Inflammatory macrophage treated with lipopolysaccharide for 1 hour (primary cell): ENCODE measurements at regions not wholly inside any gene's neighbourhood (a gene's known extent, or its start where the extent isn't known, plus 50 kb on each side); places are given as distances from the start of the nearest gene placed in this dataset.

Experiments used
- DNase-seq, 2 donors: peaks; one replicate each; pipeline ENCODE4 v3.0.0-alpha.2; 2020 to 2022

DNA sequence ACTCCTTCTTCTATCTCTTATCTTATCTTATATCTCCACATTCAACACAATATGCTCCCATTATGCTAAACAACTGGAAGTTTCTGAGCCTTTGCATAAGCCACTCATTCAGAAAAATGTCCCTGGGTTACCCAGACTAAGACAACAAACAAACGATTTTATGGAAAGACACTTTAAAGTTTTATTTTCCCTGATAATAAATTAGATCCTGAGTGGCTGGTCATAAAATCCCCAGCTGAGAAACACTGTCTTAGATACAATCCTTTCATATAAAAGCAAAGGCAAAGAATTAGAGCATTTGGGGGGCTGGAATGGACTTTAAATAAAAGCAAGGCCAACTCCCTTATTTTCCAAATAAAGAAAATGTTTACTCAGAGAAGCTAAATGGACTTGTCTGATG, 322.3 kb downstream of the GBE1 start:
- no peak for DNase-seq

- no peak for DNase-seq
Measured at GRCh38 chr3:81437683-81438082, 323.8 kb downstream of the GBE1 start.

- no peak for DNase-seq
Measured at GRCh38 chr3:81436182-81436581, 325.3 kb downstream of the GBE1 start.

- DNase-seq, result no peak
Measured at GRCh38 chr3:81435050-81435449, 326.4 kb downstream of the GBE1 start.

GRCh38 chr3:81434161-81434560, 327.3 kb downstream of the GBE1 start:
- DNase-seq, result no peak

- DNase-seq, result no peak
Measured at GRCh38 chr3:81433675-81434074, 327.8 kb downstream of the GBE1 start.

- no peak for DNase-seq
Measured at GRCh38 chr3:81432456-81432855, 329.0 kb downstream of the GBE1 start.

GRCh38 chr3:81426826-81427577, 334.4 kb downstream of the GBE1 start:
- no peak for DNase-seq

DNA sequence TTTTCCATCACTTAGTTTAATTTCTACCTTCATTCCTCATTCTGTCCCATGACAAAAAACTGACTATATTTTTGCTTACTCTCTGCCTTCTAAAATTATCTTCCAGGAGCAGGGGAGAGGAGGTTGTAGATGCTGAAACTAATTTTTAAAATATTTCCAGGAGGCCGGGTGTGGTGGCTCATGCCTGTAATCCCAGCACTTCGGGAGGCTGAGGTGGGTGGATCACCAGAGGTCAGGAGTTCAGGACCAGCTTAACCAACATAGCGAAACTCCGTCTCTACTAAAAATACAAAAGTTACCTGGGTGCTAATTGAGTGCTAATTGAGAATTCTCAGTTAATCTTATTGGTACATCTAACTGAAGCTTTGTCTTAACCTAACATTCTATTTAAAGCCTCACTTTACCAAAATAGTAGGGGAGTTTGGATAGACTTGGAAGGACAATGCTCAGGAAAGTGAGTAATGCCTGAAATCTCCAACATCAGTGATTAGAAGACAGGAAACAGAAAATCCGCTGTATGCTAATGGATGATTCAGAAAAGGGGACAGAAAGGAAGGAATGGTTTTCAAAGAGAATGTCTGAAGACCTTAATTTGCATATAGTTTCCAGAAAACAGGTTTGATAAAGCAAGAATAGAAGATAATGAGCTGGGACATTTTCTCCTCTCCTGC, 336.1 kb downstream of the GBE1 start:
- no peak for DNase-seq

DNA sequence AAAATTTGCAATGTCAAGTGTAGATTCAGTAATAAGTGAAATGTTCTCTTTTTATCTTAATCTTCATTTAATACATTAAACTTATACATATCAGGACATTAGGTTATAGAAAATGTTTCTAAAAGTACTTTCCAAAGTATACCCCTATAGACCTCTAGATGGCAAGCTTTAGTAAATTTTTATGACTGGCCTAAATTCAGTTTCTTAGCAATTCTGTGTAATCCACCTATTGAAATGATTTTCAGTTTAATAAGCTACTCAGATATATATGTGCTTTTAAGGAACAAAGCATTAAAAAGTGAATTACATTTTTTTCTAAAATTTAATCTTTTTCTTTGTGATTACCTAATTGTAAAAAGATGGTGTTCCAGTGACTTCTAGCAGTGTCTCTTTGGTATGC, 342.2 kb downstream of the GBE1 start:
- peak in 1 of 2 donors; percentile 17 for DNase-seq

DNA sequence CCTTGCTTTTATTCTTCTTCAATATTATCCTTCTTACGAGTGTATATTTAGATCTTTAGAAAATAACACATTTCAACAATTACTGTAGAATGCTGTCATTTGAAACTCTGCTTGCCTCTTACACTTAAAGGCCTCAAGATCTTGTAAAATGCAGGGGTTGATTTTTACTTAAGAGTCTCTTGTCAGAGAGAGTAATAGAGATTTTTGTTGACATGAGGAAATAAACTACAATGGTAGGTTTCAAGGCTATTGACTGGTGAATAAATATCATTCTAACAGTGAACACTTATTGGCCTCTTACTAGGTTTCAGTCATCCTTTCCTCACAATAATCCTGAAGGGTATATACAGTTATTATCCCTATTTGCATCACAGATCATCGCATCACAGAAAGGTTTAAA, 344.6 kb downstream of the GBE1 start:
- DNase-seq, result no peak

- DNase-seq, result no peak
Measured at GRCh38 chr3:81406318-81406717, 355.1 kb downstream of the GBE1 start.

DNA sequence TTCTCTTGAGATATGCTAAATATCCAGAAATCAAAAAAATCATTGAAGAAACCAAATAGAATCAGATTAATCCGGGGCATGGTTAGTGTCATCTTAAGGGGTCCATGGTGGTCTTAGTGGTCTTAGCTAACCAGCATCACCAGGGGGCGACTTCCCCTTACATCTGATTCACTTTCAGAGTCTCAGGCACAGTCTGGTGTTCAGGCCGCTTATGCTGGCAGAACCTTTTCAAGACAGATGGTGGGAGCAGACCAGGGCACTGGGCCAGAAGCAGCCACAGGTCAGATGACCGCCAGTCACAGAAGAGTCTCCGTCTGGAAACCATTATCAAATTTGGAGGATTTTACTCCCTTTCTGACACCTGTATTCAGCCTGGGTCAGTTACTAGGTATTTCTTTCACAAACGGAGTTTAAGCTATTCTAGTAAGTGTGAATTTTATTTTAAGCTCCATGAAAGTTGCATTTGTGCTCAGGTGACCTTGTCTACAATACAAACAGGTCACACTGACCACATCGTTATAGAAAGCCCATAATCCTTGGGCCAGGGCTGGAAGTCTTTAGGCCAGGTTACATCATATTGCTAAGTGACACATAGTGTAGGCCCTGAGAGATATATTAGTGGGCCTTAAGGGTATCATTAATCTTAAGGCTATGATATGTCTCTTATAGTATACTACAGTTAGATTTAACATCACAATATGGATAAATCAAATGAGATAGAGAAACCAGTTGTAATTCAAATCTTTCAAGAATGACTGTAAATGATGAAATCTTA, 365.5 kb downstream of the GBE1 start:
- no peak for DNase-seq

DNA sequence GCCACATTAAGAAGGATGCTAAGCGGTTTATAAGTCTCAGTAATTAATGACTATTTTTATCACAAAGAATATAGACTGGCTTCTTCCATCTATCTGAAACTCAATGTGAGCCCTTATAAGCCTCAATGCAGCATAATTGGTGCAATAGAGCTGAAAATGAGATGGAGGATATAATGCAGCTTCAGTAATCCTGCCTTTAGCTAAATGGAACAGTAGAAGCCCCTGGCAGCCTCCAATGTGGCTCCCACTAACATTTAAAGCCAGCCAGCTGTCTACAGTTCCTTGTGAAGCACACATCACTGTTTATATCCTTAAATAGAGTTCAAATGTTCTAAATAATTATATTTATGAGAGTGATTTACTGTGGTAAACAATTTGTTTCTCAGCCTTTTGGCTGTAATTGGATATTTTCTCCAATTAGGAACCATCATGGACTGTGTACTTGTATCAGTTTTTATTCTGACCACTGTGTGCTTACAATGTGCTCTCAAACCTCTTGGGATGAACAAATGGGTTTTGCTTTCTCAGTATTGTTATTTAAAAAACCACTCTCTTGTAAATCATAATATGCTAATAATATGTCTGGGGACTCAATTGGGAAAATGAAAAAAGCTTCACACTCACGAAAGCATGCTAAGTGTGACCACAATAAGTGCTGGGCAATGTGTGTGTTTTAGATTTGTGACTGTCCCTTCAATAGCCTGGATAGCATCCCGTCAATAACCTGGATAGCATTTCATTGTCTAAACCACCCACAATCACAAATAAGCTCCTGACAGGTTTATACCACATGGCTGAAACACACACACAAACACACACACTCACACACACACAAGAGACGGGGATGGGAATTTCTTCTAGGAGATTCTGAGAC, 366.6 kb downstream of the GBE1 start:
- no peak for DNase-seq

DNA sequence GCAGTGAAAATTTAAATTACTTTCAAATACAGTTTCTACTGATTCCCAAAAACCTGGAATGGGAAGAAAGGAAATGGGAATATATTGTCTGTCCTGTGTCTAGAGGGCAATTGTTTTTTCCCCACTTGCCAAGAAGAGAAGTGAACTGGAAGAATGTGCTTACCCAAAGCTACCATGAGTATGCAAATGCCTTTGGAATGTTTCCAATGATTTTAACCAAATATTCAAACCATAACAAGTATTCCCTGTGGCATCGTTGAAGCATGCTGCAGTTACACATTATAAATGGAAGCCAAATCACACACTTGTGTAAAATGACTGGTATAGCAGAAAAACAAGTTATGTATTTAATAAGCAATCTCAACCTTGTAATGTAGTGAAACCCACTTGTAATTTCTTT, 368.2 kb downstream of the GBE1 start:
- DNase-seq, result no peak

DNA sequence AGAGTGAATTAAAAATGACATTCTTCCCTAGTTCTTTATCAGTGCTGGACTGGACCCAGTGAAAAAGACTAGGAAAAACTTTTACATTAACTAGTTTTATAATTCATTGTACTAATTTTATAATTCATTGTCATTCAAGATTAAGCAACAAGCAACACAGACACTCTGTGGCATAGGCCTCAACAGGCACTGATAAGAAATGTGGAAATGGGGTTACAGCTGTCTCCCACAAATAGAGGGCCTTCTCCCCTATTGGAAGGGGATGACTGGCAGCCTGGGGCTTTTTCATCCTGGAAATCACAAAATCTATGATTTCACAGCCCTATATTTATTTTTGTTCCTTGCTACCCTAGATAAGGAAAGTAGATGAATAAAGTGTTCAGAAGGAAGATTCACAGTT, 370.6 kb downstream of the GBE1 start:
- no peak for DNase-seq

GRCh38 chr3:81388191-81388590, 373.3 kb downstream of the GBE1 start:
- no peak for DNase-seq

GRCh38 chr3:81382470-81382869, 379.0 kb downstream of the GBE1 start:
- DNase-seq, result no peak

DNA sequence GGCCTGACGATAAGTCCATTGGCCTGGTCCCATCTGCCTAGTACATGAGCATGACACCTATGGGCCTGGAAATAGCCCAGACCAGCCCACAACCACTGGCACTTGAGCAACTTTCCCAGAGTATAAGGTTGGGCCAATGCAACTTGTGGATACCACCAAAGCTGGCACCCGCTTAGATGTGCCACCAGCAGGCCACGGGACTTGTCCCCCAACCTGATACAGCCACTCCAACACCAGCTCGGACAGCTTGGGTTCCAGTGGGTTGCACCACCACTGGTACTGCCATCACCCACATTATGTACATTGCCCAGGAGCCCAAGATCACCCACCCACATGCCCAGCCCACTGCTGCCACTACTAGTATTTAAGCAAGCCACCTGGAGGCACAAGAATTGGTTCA, 381.2 kb downstream of the GBE1 start:
- DNase-seq, result no peak

DNA sequence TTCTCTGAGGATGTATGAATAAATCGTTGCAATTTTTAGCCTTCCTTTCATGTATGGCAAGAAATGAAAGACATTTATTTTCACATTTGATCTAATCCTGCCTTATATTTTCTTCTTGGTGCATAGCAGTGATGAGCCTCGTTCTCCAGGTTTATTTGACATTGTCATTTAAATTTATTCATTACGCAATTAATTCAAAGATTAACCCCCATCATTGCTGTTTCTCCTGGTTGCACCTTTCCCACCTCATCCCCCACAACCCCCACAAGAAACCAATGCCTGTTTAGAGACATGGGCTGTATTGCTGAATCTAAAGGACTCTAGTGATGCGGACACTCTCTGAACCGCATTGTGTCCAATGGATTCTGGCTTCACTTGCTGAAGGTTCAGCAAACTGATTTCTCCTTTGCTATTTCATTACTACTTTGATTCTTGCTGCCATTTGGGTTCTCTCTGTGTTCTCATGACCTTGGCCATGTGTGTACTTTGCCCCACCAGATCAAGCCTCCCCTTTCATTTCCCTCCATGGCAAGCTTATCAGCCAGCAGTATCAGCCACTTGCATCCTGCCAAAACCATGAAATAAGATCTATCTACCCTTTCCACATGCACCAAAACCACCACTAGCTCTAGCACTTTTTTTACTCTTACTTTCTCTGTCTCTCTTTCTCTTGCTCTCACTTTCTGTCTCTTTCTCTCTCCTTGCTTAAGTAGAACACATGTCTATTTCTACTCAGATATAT, 382.7 kb downstream of the GBE1 start:
- no peak for DNase-seq

GRCh38 chr3:81375921-81376320, 385.5 kb downstream of the GBE1 start:
- no peak for DNase-seq

GRCh38 chr3:81364411-81364810, 397.0 kb downstream of the GBE1 start:
- no peak for DNase-seq
